Neural cell (in vitro differentiated cells): ENCODE measurements at regions not wholly inside any gene's neighbourhood (a gene's known extent, or its start where the extent isn't known, plus 50 kb on each side); places are given as distances from the start of the nearest gene placed in this dataset.

Experiments
- CTCF ChIP-seq: fragments of 450-650 bp; IDR thresholded peaks from 2 replicates; pipeline ENCODE4 v1.5.1; 2014; ENCODE audit warnings: antibody characterized with exemption, mild to moderate bottlenecking, moderate library complexity; ENCODE audit not compliant: poor library complexity, severe bottlenecking
- EP300 ChIP-seq: fragments of 450-650 bp; conservative IDR thresholded peaks from 2 replicates; pipeline ENCODE4 v1.6.1; 2014; ENCODE audit warnings: antibody characterized with exemption, mild to moderate bottlenecking, moderate library complexity; ENCODE audit not compliant: poor library complexity, severe bottlenecking
- EZH2 ChIP-seq: fragments of 200-600, 300-800 bp; shearing (Covaris generic), sonication (generic); IDR thresholded peaks from 2 replicates; pipeline ENCODE4 v1.6.1; 2014; ENCODE audit warnings: antibody characterized with exemption, low read length, borderline replicate concordance, mild to moderate bottlenecking; ENCODE audit not compliant: insufficient read depth, poor library complexity, severe bottlenecking
- MXI1 ChIP-seq: fragments of 450-650 bp; conservative IDR thresholded peaks from 2 replicates; pipeline ENCODE4 v1.6.1; 2014; ENCODE audit warnings: antibody characterized with exemption, mild to moderate bottlenecking; ENCODE audit not compliant: poor library complexity, severe bottlenecking
- POLR2AphosphoS5 ChIP-seq: IDR thresholded peaks from 2 replicates; pipeline ENCODE4 v1.6.1; 2012
- RAD21 ChIP-seq: fragments of 450-650 bp; conservative IDR thresholded peaks from 2 replicates; pipeline ENCODE4 v1.6.1; 2014; ENCODE audit warnings: antibody characterized with exemption, mild to moderate bottlenecking, moderate library complexity
- TAF1 ChIP-seq: IDR thresholded peaks from 2 replicates; pipeline ENCODE4 v1.6.1; 2012; ENCODE audit warnings: low read depth

DNA sequence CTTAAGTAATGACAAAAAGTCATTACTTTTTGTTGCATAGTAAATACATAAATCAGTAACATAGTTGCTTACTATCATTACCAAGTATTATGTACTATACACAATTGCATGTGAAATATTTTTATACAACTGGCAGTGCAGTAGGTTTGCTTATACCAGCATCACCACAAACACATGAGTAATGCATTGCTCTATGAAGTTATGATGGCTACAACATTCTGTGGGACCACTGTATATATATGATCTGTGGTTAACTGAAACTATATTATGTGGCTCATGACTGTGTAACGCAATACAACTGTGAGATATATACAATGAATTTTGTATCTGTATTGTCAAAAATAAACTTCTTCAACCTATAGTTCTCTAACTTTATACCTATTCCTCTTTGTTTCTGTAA is 113.7 kb upstream of the RBMS3 start:
- TF ChIP-seq CTCF (no peak), EZH2 (no peak), EP300 (no peak), MXI1 (no peak), POLR2AphosphoS5 (no peak), TAF1 (no peak), RAD21 (no peak)
